HG03280 (cell line): ENCODE measurements at regions not wholly inside any gene's neighbourhood (a gene's known extent, or its start where the extent isn't known, plus 50 kb on each side); places are given as distances from the start of the nearest gene placed in this dataset.

Source experiments
- ATAC-seq: cut with Tn5 transposase; IDR thresholded peaks from one replicate; pipeline ENCODE4 v1.9.1; 2021; ENCODE audit warnings: mild to moderate bottlenecking, moderate library complexity; ENCODE audit not compliant: unreplicated experiment

DNA sequence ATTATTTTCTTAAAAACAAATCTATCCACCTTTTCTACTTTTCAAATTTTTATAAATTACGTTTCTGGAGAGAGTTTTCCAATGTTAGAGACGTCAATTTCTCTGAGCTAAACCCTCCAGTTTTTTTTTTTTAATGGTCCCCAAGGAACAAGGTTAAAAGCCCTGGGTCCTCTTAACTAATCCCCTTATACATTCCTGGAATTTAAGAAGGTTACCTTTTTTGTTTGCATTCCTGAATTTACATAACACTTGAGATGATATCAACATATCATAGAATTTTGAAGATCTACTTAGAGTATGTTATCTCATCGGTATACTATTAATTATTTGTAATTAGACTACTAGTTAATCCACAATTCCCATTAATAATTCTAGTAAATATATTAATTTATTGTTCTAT, 662.2 kb upstream of the LRFN5 start:
- ATAC-seq: no peak

DNA sequence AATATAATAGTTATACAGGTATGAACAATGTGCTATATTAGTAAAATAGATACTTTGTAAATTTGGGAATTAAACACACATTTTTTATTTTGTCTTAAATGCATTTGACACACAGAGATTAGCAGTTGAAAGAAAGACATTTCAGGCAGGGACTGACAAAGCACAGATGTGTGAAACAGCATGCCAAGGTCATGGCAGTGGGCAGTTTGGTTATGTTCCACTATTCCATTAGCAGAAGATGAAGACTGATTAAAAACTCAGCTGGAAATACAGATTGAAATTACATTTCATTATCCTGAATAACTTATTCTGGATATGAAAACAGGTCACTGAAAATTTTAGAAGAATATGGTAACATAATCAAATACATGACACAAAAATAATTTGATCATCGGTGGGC, 669.8 kb upstream of the LRFN5 start:
- ATAC-seq: no peak

DNA sequence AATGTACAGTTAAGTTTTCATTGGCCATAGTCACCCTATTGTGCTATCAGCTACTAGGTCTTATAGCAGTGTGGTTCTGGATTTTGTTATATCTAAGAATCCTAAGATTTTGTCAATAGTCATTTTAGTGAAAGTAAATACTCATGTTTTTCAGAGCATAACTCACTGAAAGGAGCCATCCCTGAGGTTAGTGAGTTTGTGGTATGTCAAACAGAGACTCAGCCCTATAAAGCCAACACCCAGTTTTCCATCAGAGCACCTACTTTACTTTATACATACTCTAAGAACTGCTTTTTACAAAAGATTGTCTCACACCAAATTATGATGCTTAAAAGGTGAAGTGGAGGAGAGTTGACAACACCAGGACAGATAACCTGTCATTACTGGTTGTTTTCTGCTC, 686.3 kb upstream of the LRFN5 start:
- no peak for ATAC-seq

- no peak for ATAC-seq
Observed at GRCh38 chr14:40911141-40911540, 695.5 kb upstream of the LRFN5 start.

DNA sequence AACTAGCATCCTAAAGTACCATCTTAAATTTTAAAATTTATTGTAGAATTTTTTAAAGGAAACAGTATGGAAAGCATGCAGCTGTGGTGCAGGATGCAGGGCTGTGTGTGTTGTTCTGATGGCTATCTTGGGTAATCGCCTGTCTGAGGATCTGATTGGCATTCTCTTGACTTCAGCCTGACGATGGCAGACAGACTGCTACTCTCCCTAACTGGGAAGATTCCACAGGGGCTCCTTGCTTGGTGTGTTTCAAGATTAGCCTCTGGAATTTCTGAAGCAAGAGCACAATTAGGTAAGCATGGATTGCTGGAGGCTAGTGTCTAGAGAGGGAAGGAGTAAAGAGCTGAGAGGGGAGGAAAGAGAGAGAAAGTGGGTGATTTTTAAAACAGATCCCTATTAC, 696.8 kb upstream of the LRFN5 start:
- ATAC-seq: no peak

DNA sequence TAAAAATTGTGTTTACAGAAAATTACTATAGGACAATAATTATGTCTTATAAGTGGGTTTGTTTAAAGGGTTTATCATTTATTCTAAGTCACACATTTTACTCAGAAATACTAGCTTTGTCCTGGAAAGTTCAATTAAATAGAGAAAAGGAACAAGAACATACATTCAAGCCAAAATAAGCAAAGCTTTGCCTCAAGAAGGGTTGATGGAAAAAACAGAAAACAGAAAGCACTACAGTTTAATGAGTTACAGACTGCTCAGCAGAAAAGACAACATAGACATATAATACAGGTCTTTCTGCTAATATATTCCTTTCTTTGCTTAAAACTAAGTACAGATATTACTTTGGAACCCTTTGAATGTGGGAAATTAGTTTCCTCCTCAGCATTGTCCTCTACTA, 703.0 kb upstream of the LRFN5 start:
- ATAC-seq: no peak

GRCh38 chr14:40899435-40899834, 707.2 kb upstream of the LRFN5 start:
- ATAC-seq: no peak

GRCh38 chr14:40894846-40895245, 711.8 kb upstream of the LRFN5 start:
- no peak for ATAC-seq

GRCh38 chr14:40889126-40889525, 717.5 kb upstream of the LRFN5 start:
- no peak for ATAC-seq

DNA sequence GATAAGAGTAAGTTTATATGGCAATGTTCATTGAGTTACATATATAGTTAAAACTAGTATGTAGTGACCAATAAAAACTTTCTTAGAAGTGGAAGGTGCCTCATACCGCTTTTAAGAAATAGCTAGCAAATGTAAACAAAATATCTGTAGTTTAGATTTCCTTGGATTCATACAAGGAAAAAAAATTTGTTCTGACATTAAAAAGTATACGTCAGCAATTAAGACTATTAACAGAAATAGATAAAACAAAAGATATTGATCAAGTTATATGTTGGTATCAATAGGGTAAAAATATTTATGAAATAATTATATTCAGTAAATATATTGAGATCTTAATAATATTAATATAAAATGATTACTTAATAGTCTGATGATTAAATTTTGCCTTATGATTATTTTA, 718.8 kb upstream of the LRFN5 start:
- ATAC-seq: no peak

DNA sequence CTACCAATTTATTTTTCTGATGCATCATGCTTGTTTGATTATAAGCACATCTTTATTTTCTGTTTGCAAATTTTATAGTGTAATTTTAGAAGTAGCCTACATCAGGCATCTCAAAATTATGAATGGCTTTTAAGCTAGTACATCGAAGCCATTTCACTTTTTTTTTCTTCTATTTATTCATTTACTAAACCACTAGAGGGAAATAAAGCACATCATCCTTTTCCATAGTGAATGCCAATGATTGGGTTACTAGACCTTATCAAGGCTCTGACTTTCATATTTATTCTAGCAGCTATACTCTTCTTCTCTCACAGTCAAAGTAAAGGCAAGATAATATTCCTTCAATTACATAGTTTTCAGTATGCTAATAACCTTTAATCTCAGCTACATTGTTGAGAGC, 736.4 kb upstream of the LRFN5 start:
- no peak for ATAC-seq

GRCh38 chr14:40859055-40859454, 747.6 kb upstream of the LRFN5 start:
- ATAC-seq: no peak

DNA sequence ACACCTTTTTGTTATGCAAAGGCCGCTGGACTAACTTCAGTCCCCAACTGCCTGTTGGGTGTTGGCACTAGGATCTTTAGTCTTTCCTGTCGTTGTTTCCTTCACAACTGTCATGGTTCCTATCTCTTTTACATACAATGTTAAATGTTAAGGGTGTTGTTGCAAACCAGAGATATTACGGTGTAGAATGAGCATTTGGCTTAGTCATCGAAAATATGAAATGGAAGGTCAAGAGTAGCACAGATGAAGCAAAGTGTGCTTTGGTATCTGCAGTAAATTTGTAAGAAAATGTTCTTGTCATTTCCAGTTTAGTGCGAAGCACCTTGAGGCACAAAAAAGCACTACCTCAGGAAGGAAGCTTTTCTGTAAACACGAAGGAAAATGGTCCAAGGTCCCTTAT, 751.3 kb upstream of the LRFN5 start:
- ATAC-seq: no peak

DNA sequence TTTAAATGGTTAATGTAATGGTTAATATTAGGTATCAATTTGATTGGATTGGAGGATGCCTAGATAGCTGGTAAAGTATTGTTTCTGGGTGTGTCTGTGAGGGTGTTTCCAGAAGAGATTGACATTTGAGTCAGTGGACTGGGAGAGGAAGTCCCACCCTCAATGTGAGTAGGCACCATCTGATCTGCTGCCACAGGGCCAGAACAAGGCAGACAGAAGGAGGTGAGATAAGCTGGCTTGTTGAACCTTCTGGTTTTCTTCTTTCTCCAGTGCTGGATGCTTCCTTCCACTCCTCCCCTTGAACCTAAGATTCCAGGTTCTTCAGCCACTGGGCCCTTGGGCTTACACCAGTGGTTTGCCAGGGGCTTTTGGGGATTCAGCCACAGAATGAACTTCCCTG, 756.5 kb upstream of the LRFN5 start:
- ATAC-seq: no peak

DNA sequence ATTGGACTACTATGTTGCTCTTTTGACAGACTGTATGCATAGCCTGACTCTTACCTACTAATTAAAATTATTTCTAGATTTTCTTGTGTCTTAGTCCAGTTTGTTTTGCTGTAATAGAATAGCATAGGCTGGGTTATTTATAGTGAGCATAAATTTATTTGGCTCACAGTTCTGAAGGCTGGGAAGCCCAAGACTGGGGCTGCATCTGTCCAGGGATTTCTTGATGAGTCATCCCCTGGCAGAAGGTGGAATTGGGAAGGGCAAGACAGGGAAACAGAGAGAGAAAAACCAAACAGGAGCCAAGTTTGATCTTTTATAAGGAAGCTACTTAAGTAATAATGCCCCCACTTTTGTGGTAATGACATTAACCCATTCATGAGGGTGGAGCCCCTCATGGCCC, 759.2 kb upstream of the LRFN5 start:
- no peak for ATAC-seq

GRCh38 chr14:40842816-40843215, 763.9 kb upstream of the LRFN5 start:
- no peak for ATAC-seq

GRCh38 chr14:40841886-40842285, 764.8 kb upstream of the LRFN5 start:
- ATAC-seq: no peak

DNA sequence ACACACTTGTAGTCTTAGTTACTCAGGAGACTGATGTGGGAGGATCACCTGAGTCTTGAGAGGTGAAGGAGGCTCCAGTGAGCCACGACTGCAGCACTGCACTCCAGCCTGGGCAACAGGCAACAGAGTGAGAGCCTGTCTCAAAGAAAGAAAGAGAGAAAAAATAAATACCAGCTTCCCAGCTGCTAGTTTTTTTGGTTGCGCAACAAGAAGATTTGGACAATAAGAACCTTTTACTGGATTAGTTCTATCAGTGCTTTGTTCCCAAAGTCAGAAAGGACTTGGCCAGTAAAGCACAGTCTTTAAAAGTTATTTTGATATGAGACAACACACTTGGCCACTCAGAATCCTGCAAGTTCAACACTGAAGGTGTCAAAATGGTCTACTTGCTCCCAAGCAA, 768.1 kb upstream of the LRFN5 start:
- ATAC-seq: no peak

GRCh38 chr14:40806471-40806870, 800.2 kb upstream of the LRFN5 start:
- no peak for ATAC-seq

DNA sequence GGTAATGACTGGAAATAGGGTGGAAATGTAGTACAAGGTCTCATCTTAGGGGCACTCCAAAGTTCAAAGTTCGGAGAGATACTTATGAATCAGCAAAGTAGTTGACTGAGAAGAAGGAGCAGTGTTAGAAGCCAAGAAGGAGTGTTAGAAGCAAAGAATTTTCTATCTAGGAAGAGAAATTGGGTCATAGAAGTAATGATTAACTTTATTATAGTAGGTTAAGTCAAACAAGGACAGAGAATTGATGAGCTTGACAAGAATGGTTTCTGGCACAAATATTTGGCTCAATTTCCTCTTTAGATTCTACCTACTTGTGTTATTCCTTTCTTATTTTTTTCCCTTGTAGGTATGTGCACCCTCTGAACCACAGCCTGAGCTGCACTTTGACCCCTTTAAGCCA, 810.5 kb upstream of the LRFN5 start:
- no peak for ATAC-seq

- no peak for ATAC-seq
Observed at GRCh38 chr14:40784860-40785259, 821.8 kb upstream of the LRFN5 start.

- ATAC-seq: no peak
Observed at GRCh38 chr14:40762685-40763084, 844.0 kb upstream of the LRFN5 start.

GRCh38 chr14:40762177-40762576, 844.5 kb upstream of the LRFN5 start:
- no peak for ATAC-seq

DNA sequence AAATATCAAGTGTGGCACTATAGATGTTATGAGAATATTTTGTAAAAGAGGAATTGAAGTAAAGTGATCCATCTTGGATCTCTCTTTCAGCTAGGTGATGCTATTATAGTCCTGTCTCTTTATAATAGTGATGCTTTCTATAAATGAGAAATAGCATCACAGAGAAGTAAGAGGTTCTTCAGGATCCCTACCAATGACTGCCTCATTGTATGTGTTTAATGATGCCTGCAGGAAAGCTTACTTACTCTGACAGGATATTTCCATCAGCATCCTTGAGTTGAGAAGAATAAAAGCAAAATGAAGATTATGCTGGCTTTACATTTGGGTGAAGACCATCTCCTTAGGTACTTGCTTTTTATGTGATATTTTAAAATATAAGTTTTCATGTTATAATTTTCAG, 846.0 kb upstream of the LRFN5 start:
- no peak for ATAC-seq
